HepG2 (cell line): ENCODE measurements at regions not wholly inside any gene's neighbourhood (a gene's known extent, or its start where the extent isn't known, plus 50 kb on each side); places are given as distances from the start of the nearest gene placed in this dataset.

Experiments used
- CTCF ChIP-seq: sonication (generic); formaldehyde crosslinking; IDR thresholded peaks from 2 replicates; pipeline ENCODE4 v1.5.0; 2020; ENCODE audit warnings: mild to moderate bottlenecking, missing genetic modification reagents, moderate library complexity
- ESRRA ChIP-seq: sonication (generic); formaldehyde crosslinking; IDR thresholded peaks from 2 replicates; pipeline ENCODE4 v1.5.1; 2020; ENCODE audit warnings: mild to moderate bottlenecking, low read depth, missing genetic modification reagents
- EZH2 ChIP-seq: conservative IDR thresholded peaks from 2 replicates; pipeline ENCODE4 v1.6.1; 2012; ENCODE audit warnings: mild to moderate bottlenecking, low read depth, low read length, moderate library complexity
- IKZF4 ChIP-seq: sonication (generic); formaldehyde crosslinking; IDR thresholded peaks from 2 replicates; pipeline ENCODE4 v1.5.1; 2020; ENCODE audit warnings: borderline replicate concordance, mild to moderate bottlenecking, low read depth, missing genetic modification reagents; ENCODE audit errors: not compliant biosample characterization
- POLR2A ChIP-seq, 2 experiments: IDR thresholded peaks; 2 replicates each; pipeline ENCODE4 v1.6.1; 2011; ENCODE audit warnings: low read depth in 2 of 2, low read length in 2 of 2, mild to moderate bottlenecking in 1 of 2, moderate library complexity in 1 of 2; ENCODE audit not compliant: insufficient read depth in 1 of 2
- PRPF4 ChIP-seq: fragments of 200-400 bp; formaldehyde crosslinking; IDR thresholded peaks from 2 replicates; pipeline ENCODE4 v1.6.1; 2016; ENCODE audit warnings: low read length, low read depth; ENCODE audit not compliant: poor library complexity, severe bottlenecking
- TBL1XR1 ChIP-seq: fragments of 150-350 bp; IDR thresholded peaks from 2 replicates; pipeline ENCODE4 v1.6.1; 2014; ENCODE audit warnings: borderline replicate concordance, low read length; ENCODE audit not compliant: partially characterized antibody
- USF2 ChIP-seq, 2 experiments: sonication (generic) in 1 of 2; formaldehyde crosslinking in 1 of 2; IDR thresholded peaks; 2 replicates each; pipeline versions ENCODE4 v1.5.1 to v1.6.1; 2011 to 2020; ENCODE audit warnings: borderline replicate concordance in 1 of 2, low read depth in 1 of 2, low read length in 1 of 2, mild to moderate bottlenecking in 1 of 2, missing genetic modification reagents in 1 of 2, moderate library complexity in 1 of 2
- YY1 ChIP-seq: IDR thresholded peaks from 2 replicates; pipeline ENCODE4 v1.6.1; 2011; ENCODE audit warnings: low read length, low read depth, moderate library complexity, mild to moderate bottlenecking; ENCODE audit not compliant: insufficient read depth, insufficient replicate concordance
- ZNF468 ChIP-seq: sonication (generic); formaldehyde crosslinking; IDR thresholded peaks from 2 replicates; pipeline ENCODE4 v1.8.0; 2022; ENCODE audit warnings: mild to moderate bottlenecking, moderate library complexity, missing genetic modification reagents
- ZNF567 ChIP-seq: sonication (generic); formaldehyde crosslinking; IDR thresholded peaks from 2 replicates; pipeline ENCODE4 v1.8.1; 2023; ENCODE audit warnings: mild to moderate bottlenecking, missing genetic modification reagents, borderline replicate concordance
- ZSCAN29 ChIP-seq: sonication (generic); formaldehyde crosslinking; conservative IDR thresholded peaks from 2 replicates; pipeline ENCODE4 v1.4.0; 2020; ENCODE audit warnings: mild to moderate bottlenecking, missing genetic modification reagents
- TF ChIP-seq, protein P1 (sequence below): conservative IDR thresholded peaks from 2 replicates; pipeline ENCODE4 v1.6.1; 2018; ENCODE audit warnings: missing genetic modification reagents
- TF ChIP-seq, protein P2 (sequence below): sonication (generic); formaldehyde crosslinking; IDR thresholded peaks from 2 replicates; pipeline ENCODE4 v1.8.0; 2022; ENCODE audit warnings: mild to moderate bottlenecking, missing genetic modification reagents, borderline replicate concordance

DNA sequence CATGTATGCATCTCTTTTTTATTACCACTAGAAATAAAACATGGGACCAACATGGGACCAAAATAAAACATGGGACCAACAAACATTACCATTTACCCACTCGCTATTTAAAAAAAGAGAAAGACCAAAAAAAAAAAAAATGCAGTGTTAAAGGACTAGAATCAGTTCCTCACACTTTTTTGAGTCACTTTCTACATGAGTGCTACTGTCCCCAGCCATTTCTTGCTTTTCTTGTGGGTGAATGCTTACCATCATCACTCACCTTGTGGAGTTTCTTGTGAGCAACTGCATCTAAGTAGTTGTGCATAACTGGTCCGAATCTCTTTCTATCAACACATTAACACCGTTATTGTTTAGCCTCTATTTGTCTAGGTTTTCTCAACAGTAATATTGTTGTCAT, 493.6 kb upstream of the RIOK2 start:
- TF ChIP-seq IKZF4 (CRISPR knock-in tag) (no peak), CTCF (CRISPR knock-in tag) (no peak), PRPF4 (no peak), ZNF468 (CRISPR knock-in tag) (no peak), ESRRA (CRISPR knock-in tag) (no peak), POLR2A (IDR thresholded peaks at IDR 0.05; ENCODE audit: insufficient read depth in 1 of 2, low read depth in 2 of 2, low read length in 2 of 2) (no peak), ZNF567 (CRISPR knock-in tag) (no peak), EZH2 (no peak), YY1 (no peak), USF2 (IDR thresholded peaks at IDR 0.05; ENCODE audit: low read depth, low read length) (no peak), USF2 (CRISPR knock-in tag; IDR thresholded peaks at IDR 0.05; ENCODE audit: borderline replicate concordance) (no peak), ZSCAN29 (CRISPR knock-in tag) (no peak), TBL1XR1 (no peak)
- TF ChIP-seq, protein P1, sequence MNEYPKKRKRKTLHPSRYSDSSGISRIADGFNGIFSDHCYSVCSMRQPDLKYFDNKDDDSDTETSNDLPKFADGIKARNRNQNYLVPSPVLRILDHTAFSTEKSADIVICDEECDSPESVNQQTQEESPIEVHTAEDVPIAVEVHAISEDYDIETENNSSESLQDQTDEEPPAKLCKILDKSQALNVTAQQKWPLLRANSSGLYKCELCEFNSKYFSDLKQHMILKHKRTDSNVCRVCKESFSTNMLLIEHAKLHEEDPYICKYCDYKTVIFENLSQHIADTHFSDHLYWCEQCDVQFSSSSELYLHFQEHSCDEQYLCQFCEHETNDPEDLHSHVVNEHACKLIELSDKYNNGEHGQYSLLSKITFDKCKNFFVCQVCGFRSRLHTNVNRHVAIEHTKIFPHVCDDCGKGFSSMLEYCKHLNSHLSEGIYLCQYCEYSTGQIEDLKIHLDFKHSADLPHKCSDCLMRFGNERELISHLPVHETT (CRISPR knock-in tag): no peak
- TF ChIP-seq, protein P2, sequence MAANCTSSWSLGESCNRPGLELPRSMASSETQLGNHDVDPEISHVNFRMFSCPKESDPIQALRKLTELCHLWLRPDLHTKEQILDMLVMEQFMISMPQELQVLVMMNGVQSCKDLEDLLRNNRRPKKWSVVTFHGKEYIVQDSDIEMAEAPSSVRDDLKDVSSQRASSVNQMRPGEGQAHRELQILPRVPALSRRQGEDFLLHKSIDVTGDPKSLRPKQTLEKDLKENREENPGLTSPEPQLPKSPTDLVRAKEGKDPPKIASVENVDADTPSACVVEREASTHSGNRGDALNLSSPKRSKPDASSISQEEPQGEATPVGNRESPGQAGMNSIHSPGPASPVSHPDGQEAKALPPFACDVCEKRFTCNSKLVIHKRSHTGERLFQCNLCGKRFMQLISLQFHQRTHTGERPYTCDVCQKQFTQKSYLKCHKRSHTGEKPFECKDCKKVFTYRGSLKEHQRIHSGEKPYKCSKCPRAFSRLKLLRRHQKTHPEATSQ (CRISPR knock-in tag): no peak
